Central memory CD8-positive, alpha-beta T cell (primary cell): ENCODE measurements at regions not wholly inside any gene's neighbourhood (a gene's known extent, or its start where the extent isn't known, plus 50 kb on each side); places are given as distances from the start of the nearest gene placed in this dataset.
A peak's percentile ranks its signal among the peaks of the same experiment; 100 is the strongest.

Experiments used
- ATAC-seq: fragments of 150-1000 bp; cut with Tn5 transposase; replicated peaks from 2 replicates; pipeline ENCODE4 v1.10.0; 2022; ENCODE audit warnings: mild to moderate bottlenecking, moderate FRiP score, moderate number of reproducible peaks; ENCODE audit not compliant: poor library complexity, severe bottlenecking; ENCODE audit errors: extremely low read depth
- DNase-seq, 2 donors: peaks; one replicate each; pipeline ENCODE4 v3.0.0; 2021; ENCODE audit warnings: low spot score in 2 of 2
- H3K27ac Mint-ChIP-seq: one replicate; pipeline ENCODE4 v1.8.0; 2022; ENCODE audit warnings: low read depth, mild to moderate bottlenecking, moderate library complexity, mixed read lengths
- H3K27me3 Mint-ChIP-seq: one replicate; pipeline ENCODE4 v1.8.0; 2022; ENCODE audit warnings: mixed read lengths
- H3K36me3 Mint-ChIP-seq: one replicate; pipeline ENCODE4 v1.8.0; 2022; ENCODE audit warnings: mild to moderate bottlenecking, moderate library complexity, mixed read lengths; ENCODE audit not compliant: insufficient read depth
- H3K4me1 Mint-ChIP-seq: one replicate; pipeline ENCODE4 v1.8.0; 2022; ENCODE audit warnings: mixed read lengths
- H3K4me3 Mint-ChIP-seq: one replicate; pipeline ENCODE4 v1.8.0; 2022; ENCODE audit warnings: mild to moderate bottlenecking, moderate library complexity, mixed read lengths
- H3K9me3 Mint-ChIP-seq: one replicate; pipeline ENCODE4 v1.8.0; 2022; ENCODE audit warnings: mixed read lengths

DNA sequence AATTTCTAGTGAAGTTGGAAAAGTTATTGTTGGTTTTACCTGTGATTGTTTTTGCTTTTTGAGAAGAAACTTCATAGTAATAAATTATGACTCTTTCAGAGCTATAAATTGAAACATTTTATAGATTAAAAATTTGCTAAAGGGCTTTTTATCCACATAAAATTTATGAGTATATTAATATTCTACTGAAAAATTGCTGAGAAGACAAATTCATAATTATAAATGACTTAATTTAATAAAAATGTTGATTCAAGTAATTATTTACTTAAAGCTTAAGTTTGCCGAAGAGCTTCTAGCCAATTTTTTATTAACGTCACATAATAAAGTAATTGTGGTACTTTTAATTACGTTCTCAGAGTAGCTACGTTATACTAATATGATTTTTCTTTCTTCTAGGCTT lies 761.7 kb downstream of the DNAJB9 start:
- ATAC-seq (no peak), DNase-seq (no peak)
- H3K9me3 Mint-ChIP-seq: peaks cover 10% of the 10 kb centered on the region
- H3K4me1 Mint-ChIP-seq: no peaks in the 10 kb centered on the region
- H3K4me3 Mint-ChIP-seq: no peak overlapping the region
- H3K27me3 Mint-ChIP-seq: no peaks in the 10 kb centered on the region
- H3K27ac Mint-ChIP-seq: no peak overlapping the region
- H3K36me3 Mint-ChIP-seq: no peaks in the 10 kb centered on the region

DNA sequence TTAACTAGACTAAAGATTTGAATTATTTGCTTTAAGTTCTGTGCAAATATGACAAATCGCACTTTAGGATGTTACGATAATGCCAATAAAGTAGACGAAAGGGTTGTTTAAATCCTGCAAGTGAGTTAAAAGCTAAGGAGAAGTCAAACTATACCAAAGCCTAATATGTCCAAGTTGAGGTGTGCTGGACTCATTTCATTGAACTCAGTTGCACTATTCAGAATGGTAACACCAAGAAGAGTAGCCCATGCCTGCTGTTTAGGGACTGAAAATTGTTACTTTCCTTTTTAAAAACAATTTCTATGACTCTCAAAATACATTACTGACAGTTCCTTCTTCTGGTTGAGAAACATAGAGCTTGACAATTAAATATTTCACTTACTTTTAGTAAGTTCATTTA lies 766.3 kb downstream of the DNAJB9 start:
- ATAC-seq (no peak), DNase-seq (no peak)
- Mint-ChIP-seq H3K4me1 (no peaks in the 10 kb centered on the region), H3K36me3 (no peaks in the 10 kb centered on the region), H3K27ac (no peak overlapping the region), H3K9me3 (peaks cover 11% of the 10 kb centered on the region), H3K27me3 (no peaks in the 10 kb centered on the region), H3K4me3 (no peak overlapping the region)

DNA sequence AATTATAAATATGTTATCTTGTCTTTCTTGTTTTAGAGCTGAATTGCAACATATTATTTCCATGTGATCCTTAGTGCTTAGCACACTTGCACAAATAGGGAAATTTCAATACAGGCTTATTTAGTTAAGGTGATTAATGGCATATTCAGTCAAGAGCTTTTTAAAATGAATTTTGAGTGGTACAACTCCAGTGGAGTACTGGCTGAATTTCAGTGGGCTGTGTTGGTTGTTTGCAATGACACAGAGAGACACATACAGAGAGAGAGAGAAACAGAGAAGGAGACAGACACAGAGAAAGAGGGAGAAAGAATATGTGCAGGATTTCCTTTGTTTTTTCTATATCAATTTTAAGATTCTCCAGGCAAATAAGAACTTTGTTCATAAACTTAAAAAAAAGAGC lies 766.9 kb downstream of the DNAJB9 start:
- DNase-seq: no peak
- ATAC-seq: no peak
- Mint-ChIP-seq H3K27ac (no peak overlapping the region), H3K9me3 (peaks cover 11% of the 10 kb centered on the region), H3K36me3 (no peaks in the 10 kb centered on the region), H3K4me1 (no peaks in the 10 kb centered on the region), H3K4me3 (no peak overlapping the region), H3K27me3 (no peaks in the 10 kb centered on the region)

DNA sequence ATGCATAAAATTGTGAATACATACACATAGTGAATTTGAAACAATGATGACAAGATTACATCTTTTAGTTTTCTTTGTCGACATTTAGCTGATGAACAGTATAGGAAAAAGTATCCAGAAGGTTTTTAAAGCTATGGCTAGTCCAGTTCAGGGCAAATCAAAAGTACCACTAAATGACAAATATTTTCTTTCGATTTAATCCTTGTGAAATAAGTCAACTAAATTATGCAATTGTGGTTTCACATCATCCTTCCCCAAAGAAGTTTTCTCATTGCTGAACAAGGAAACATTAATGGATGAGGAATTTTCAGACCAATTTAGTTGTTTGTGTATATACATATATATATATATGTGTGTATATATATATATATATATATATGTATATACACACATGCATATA lies 774.0 kb downstream of the DNAJB9 start:
- DNase-seq: no peak
- ATAC-seq: no peak
- Mint-ChIP-seq H3K27me3 (no peaks in the 10 kb centered on the region), H3K4me1 (no peaks in the 10 kb centered on the region), H3K36me3 (no peaks in the 10 kb centered on the region), H3K4me3 (no peak overlapping the region), H3K9me3 (peaks cover 26% of the 10 kb centered on the region), H3K27ac (no peak overlapping the region)

DNA sequence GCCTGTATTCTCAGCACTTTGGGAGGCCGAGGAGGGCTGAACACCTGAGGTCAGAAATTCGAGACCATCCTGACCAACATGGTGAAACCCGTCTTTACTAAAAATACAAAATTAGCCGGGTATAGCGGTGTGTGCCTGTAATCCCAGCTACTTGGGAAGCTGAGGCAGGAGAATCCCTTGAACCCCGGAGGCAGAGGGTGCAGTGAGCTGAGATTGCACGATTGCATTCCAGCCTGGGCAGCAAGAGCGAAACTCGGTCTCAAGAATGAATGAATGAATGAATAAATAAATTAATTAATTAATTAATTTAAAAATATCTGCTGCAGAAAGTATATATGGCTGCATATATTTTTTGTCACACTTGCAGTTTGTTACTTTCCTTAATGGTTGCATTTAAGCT lies 781.8 kb downstream of the DNAJB9 start:
- Mint-ChIP-seq H3K4me3 (no peak overlapping the region), H3K9me3 (peaks cover 12% of the 10 kb centered on the region), H3K4me1 (no peaks in the 10 kb centered on the region), H3K36me3 (no peaks in the 10 kb centered on the region), H3K27ac (no peak overlapping the region), H3K27me3 (no peaks in the 10 kb centered on the region)
- DNase-seq (no peak), ATAC-seq (no peak)

DNA sequence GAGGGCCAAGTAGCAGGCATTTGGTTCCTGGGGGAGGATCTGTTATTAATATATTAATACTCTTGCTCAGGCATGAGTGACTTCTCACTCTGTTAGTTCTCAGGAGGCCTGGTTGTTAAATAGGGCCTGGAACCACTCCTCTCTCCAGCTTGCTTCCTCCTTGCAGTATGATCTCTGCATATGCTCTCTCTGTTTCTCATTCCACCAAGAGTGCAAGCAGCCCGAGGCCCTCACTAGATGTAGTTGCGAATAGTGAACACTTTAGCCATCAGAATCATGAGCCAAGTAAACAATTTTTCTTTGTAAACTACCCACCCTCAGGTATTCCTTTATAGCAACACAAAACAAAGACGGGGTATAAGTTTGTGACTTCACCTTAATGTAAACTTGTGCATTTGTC lies 784.3 kb downstream of the DNAJB9 start:
- DNase-seq: no peak
- no peak for ATAC-seq
- Mint-ChIP-seq H3K9me3 (peaks cover 9% of the 10 kb centered on the region), H3K36me3 (no peaks in the 10 kb centered on the region), H3K4me3 (no peak overlapping the region), H3K4me1 (no peaks in the 10 kb centered on the region), H3K27ac (no peak overlapping the region), H3K27me3 (no peaks in the 10 kb centered on the region)

DNA sequence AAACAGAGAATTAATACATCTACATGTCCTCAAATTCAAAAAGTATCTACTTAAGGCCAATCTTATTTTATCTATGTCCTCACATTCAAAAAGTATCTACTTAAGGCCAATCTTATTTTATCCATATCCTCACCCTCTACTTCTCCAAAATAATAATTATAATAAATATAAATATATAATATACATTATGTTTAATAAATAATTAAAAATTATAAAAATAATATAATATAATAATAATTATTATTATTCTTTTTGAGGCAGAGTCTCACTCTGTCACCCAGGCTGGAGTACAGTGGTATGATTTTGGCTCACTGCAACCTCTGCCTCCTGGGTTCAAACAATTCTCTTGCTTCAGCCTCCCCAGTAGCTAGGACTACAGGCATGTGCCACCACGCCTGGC lies 784.9 kb downstream of the DNAJB9 start:
- ATAC-seq (no peak), DNase-seq (no peak)
- Mint-ChIP-seq H3K27me3 (no peaks in the 10 kb centered on the region), H3K36me3 (no peaks in the 10 kb centered on the region), H3K4me1 (no peaks in the 10 kb centered on the region), H3K4me3 (no peak overlapping the region), H3K27ac (no peak overlapping the region), H3K9me3 (peaks cover 10% of the 10 kb centered on the region)

DNA sequence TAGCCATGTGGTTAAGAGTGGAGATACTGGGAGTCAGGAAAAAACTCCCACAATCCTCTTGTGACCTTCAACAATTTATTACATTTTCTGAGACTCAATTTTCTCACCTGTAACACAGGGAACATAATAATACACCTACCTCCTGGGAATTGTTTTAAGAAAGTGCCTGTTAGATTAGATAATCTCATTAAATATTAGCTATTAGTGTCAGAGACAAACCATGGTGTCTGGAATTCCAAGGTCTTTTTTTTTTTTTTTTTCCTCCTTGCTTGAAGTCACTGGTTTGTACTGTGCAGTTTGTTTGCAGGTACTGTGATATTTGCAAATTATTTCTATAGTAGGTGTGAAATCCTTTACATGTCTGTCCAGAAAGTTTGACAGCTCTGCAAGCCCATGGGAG lies 806.1 kb downstream of the DNAJB9 start:
- no peak for ATAC-seq
- Mint-ChIP-seq H3K27ac (no peak overlapping the region), H3K27me3 (no peaks in the 10 kb centered on the region), H3K4me3 (no peak overlapping the region), H3K4me1 (no peaks in the 10 kb centered on the region), H3K9me3 (peaks cover 6% of the 10 kb centered on the region), H3K36me3 (peaks cover 3% of the 10 kb centered on the region)
- DNase-seq: no peak

DNA sequence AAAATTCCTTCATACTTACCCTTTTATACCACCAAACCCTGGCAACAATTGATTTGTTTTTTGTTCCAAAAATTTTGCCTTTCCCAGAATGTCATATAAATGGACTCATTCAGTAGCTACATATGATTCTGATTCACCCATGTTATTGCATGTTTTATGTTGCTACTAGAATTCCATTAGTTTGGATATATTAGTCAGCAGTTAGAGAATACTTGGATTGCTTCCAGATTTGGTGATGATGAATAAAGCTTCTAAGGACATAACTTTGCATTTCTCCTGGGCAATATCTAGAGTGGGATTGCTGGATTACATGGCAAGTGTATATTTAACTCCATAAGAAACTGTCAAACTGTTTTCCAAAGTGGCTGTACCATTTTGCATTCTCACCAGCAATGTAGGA lies 806.9 kb downstream of the DNAJB9 start:
- H3K27ac Mint-ChIP-seq: no peak overlapping the region
- DNase-seq (no peak), ATAC-seq (no peak)
- H3K4me1 Mint-ChIP-seq: no peaks in the 10 kb centered on the region
- H3K27me3 Mint-ChIP-seq: no peaks in the 10 kb centered on the region
- H3K36me3 Mint-ChIP-seq: peaks cover 3% of the 10 kb centered on the region
- no peak overlapping the region for H3K4me3 Mint-ChIP-seq
- H3K9me3 Mint-ChIP-seq: peaks cover 8% of the 10 kb centered on the region

DNA sequence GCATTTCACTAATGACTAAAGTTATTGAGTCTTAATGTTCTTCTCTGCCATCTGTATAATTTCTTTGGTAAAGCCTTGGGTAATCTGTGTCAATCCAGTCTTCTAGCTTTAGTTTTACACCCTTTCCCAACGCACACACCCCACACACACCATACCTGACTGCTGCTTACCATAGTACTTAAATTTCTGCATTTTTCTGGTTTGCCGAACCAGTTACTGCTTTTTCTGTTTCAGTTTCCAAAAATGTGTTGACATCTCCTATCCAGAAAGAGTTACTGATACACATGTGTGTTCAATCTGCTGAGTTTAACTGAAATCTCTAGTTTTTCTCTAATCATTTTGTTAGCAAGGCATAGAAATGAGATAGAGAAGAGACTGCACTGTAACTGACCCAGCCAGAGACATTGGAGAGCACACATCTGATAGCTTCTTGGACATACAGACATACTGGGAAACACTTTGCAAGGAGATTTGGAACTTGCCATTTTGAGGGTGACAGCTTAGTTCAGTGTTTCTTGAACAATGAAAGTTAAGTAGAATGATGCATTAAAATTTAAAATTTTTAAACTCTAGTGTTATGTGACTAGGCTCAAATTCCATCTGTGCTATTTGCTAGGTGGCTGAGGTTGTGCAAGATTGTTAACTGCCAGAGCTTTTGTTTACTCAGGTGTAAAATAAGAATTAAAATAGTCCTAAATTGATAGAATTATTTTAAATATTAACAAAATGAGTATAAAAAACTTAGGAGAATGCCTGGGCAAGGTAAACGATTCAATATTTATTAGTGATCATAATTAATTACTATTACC lies 807.6 kb downstream of the DNAJB9 start:
- DNase-seq (no peak), ATAC-seq (no peak)
- Mint-ChIP-seq H3K4me3 (no peak overlapping the region), H3K27ac (no peak overlapping the region), H3K4me1 (no peaks in the 10 kb centered on the region), H3K9me3 (peaks cover 11% of the 10 kb centered on the region), H3K36me3 (peaks cover 3% of the 10 kb centered on the region), H3K27me3 (no peaks in the 10 kb centered on the region)

DNA sequence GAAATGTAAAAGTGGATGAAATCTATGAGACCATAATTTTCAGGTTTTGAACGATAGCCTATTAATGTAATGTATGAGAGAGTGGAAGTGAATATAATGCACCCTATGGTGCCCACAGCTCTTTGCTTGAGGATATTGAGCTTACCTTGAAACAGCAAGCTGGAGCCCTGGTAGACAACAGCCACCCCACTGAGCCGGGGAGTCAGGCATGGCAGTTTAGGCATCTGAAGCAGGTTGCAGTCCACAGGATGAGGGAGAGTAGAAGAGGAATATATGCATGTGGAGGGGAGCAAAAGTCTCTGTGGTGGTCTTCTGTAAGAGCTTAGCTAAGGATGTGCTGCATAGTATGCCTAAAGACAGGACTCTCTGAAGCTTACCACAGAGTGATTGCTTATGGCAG lies 817.3 kb downstream of the DNAJB9 start:
- Mint-ChIP-seq H3K9me3 (peaks cover 5% of the 10 kb centered on the region), H3K4me1 (no peaks in the 10 kb centered on the region), H3K27me3 (no peaks in the 10 kb centered on the region), H3K36me3 (no peaks in the 10 kb centered on the region), H3K27ac (no peak overlapping the region), H3K4me3 (no peak overlapping the region)
- DNase-seq: no peak
- ATAC-seq: no peak

DNA sequence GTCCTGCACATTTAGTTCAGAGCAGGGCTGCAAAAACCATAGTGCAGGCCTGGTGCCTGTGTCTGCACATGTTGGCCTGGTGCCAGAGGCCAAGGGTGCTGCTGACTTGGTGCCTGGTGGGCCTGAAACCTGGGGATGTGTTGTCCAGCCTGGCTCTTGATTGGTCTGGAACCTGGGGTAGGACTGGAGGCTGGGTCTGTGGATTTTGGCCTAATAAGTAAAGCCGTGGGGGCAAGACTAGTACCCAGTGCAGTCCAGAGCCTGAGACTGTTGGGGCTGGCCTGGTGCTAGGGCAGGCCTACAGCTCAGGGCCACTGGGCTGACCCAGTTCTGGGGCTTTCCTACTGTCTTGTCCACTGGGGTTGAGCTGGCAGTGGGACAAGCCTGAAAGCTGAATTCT lies 817.9 kb downstream of the DNAJB9 start:
- no peaks in the 10 kb centered on the region for H3K36me3 Mint-ChIP-seq
- H3K27me3 Mint-ChIP-seq: no peaks in the 10 kb centered on the region
- H3K4me3 Mint-ChIP-seq: no peak overlapping the region
- H3K9me3 Mint-ChIP-seq: peaks cover 2% of the 10 kb centered on the region
- no peak for DNase-seq
- ATAC-seq: peak; percentile 10
- no peak overlapping the region for H3K27ac Mint-ChIP-seq
- no peaks in the 10 kb centered on the region for H3K4me1 Mint-ChIP-seq

DNA sequence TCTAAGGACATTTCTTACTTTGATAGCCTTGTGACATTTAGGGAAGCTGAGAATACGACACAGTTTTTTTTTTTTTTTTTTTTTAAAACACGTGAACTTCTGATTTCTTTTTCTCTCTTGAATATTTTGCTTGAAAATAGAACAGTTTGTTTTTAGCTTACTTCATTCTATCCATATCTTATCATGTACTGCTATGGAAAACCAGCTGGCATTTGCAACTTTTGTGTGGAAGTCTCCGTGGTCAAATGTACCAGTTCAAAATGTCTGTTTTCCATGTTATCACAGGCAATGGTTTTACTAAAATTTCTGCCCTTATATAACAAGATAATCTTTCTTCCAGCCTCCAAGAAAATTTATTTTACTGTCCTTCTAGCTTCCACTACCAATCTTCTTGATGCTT lies 821.6 kb downstream of the DNAJB9 start:
- Mint-ChIP-seq H3K27me3 (no peaks in the 10 kb centered on the region), H3K9me3 (no peaks in the 10 kb centered on the region), H3K36me3 (no peaks in the 10 kb centered on the region), H3K27ac (no peak overlapping the region), H3K4me1 (no peaks in the 10 kb centered on the region), H3K4me3 (no peak overlapping the region)
- DNase-seq (no peak), ATAC-seq (no peak)
